Fibroblast of pulmonary artery (primary cell): ENCODE measurements at regions not wholly inside any gene's neighbourhood (a gene's known extent, or its start where the extent isn't known, plus 50 kb on each side); places are given as distances from the start of the nearest gene placed in this dataset.

Experiments
- DNase-seq: peaks from one replicate; pipeline ENCODE4 v3.0.0-alpha.2; 2010; ENCODE audit warnings: low read depth
- H3K4me3 ChIP-seq: replicated peaks from 2 replicates; pipeline ENCODE4 v1.5.1; 2011; ENCODE audit warnings: low read depth, mild to moderate bottlenecking, control low read depth, low read length, moderate library complexity
- TF ChIP-seq, protein P1 (sequence below): IDR thresholded peaks from 2 replicates; pipeline ENCODE4 v1.5.1; 2011; ENCODE audit warnings: mild to moderate bottlenecking, control low read depth, low read length, inconsistent platforms; ENCODE audit errors: missing control alignments

DNA sequence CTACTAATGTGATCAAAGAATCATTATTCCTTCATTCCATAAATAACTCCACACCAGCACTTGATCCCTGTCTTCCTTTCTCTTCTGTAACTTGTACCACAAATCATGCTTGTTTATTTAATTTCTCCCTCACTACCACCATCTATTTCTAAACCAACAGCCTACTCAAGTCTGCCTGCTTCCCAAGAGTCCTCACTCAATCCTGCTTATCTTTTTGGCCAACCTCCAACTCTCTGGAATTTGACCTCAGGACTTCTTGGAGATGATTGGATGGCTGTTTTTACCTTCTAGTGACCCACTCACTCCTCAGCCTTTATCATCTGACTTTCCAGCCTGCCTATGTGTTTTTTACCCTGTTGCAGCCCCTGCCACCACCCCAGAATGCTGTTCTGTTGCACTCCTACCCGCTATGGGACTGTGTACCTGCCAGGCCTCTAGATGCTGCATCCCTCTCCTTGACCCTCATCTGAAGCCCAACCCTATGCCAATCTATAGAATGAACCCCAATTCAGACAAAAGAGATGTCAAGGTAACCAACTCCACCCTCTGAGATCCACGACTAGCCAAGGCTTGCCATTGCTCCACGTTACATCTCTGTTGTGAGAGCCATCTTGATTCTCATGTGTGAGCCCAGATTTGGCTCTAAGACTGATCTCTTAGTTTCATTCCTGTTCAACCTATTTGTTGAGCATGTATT is 150.2 kb upstream of the PLEKHG7 start:
- no peak overlapping the region for H3K4me3 ChIP-seq
- TF ChIP-seq, protein P1, sequence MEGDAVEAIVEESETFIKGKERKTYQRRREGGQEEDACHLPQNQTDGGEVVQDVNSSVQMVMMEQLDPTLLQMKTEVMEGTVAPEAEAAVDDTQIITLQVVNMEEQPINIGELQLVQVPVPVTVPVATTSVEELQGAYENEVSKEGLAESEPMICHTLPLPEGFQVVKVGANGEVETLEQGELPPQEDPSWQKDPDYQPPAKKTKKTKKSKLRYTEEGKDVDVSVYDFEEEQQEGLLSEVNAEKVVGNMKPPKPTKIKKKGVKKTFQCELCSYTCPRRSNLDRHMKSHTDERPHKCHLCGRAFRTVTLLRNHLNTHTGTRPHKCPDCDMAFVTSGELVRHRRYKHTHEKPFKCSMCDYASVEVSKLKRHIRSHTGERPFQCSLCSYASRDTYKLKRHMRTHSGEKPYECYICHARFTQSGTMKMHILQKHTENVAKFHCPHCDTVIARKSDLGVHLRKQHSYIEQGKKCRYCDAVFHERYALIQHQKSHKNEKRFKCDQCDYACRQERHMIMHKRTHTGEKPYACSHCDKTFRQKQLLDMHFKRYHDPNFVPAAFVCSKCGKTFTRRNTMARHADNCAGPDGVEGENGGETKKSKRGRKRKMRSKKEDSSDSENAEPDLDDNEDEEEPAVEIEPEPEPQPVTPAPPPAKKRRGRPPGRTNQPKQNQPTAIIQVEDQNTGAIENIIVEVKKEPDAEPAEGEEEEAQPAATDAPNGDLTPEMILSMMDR, result no peak
- DNase-seq, result no peak

- DNase-seq, result no peak
- no peak overlapping the region for H3K4me3 ChIP-seq
- TF ChIP-seq, protein P1, result no peak
These were observed 150.9 kb upstream of the PLEKHG7 start for GRCh38 chr12:92551853-92552397.

DNA sequence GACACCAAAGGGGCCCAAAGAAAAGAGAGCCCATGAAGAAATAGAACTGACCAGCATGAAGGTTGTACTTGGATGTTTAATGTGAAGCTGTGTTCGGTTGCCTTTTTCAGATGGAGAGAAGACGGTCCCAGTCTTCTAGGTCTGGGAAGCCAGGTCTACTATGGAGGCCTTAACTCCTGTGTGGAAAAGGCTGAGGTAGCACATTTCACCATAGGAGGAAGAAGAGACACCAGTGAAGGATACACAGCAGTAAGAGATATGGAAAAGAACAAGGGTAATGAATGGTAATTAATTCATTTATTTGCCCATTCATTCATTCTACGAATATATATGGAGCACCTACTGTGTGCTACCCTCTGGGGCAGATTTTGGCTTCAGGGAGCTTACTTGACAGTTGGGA is 151.6 kb upstream of the PLEKHG7 start:
- TF ChIP-seq, protein P1, result no peak
- DNase-seq, result no peak
- H3K4me3 ChIP-seq, result no peak overlapping the region

DNA sequence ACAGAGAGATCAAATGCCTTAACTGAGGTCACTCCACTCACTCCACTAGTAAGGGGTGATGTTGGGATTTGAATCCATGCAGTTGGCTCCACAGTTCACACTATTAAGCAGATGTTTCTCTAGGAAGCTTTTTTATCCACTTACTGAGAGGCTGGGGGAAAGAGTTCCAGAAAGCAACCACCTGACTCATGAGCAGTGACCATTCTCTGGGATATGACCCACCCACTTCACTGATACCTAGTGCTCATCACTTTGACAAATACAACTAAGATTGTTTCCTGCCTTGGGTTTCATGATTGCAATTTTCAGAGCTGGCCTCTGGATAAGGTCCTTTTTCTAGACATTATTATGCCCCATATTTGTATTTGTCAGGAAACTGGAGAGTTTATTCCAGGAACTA is 152.1 kb upstream of the PLEKHG7 start:
- TF ChIP-seq, protein P1, result no peak
- DNase-seq, result no peak
- H3K4me3 ChIP-seq, result no peak overlapping the region

- TF ChIP-seq, protein P1, result no peak
- no peak overlapping the region for H3K4me3 ChIP-seq
- no peak for DNase-seq
These were observed 152.5 kb upstream of the PLEKHG7 start for GRCh38 chr12:92550254-92550653.

GRCh38 chr12:92549516-92549915 is 153.3 kb upstream of the PLEKHG7 start:
- no peak for DNase-seq
- TF ChIP-seq, protein P1, result no peak
- H3K4me3 ChIP-seq, result no peak overlapping the region

DNA sequence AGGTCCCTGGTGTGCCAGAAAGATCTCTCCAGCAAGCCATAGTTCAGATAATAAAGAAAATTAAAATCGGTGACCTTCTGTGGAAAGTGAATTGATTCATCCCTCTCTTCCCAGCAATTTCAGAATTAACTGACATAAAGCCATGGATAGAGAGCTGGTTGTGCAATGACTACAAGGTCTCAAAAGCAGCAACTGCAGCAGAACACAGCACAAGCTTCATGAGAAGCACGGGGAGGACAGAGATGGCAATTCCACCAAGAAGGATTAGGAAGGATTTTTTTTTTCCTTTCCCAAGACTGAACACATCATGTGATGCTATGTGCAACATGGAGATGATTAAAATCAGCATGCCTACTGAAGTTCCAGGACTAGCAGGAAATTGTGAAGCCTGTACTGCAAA is 154.9 kb upstream of the PLEKHG7 start:
- DNase-seq, result no peak
- TF ChIP-seq, protein P1, result no peak
- H3K4me3 ChIP-seq, result no peak overlapping the region
